ENCODE measurements at regions not wholly inside any gene's neighbourhood (a gene's known extent, or its start where the extent isn't known, plus 50 kb on each side); places are given as distances from the start of the nearest gene placed in this dataset.

- TF ChIP-seq EZH2phosphoT487 (IDR thresholded peaks at IDR 0.05; ENCODE audit: low read depth, severe bottlenecking, unreplicated experiment) (no peak), EZH2 (IDR thresholded peaks at IDR 0.05; ENCODE audit: borderline replicate concordance) (no peak), CTCF (IDR thresholded peaks at IDR 0.05; ENCODE audit: poor library complexity) (no peak)
- Histone ChIP-seq H3K27ac (no peak overlapping the region), H3K79me2 (no peaks in the 10 kb centered on the region), H2AFZ (no peak overlapping the region), H4K20me1 (ENCODE audit: insufficient read depth, poor library complexity, severe bottlenecking) (no peaks in the 10 kb centered on the region), H3K27me3 (no peaks in the 10 kb centered on the region), H3K36me3 (replicated peaks; ENCODE audit: insufficient read depth, low read depth) (no peaks in the 10 kb centered on the region), H3K4me1 (ENCODE audit: insufficient read depth) (peaks cover 2% of the 10 kb centered on the region), H3K4me2 (no peak overlapping the region), H3K9me3 (ENCODE audit: low read depth) (no peaks in the 10 kb centered on the region), H3K9me2 (replicated peaks; ENCODE audit: insufficient read depth) (no peaks in the 10 kb centered on the region), H3K4me3 (no peak overlapping the region)
- no peak for DNase-seq (ENCODE audit: low spot score)
These were observed 279.2 kb upstream of the ZNF462 start for GRCh38 chr9:106583751-106584150.

- H3K27me3 ChIP-seq = no peaks in the 10 kb centered on the region
- no peaks in the 10 kb centered on the region for H3K79me2 ChIP-seq
- H3K27ac ChIP-seq = no peak overlapping the region
- 84% methylated on average over 2 of the region's 2 CpGs for WGBS (ENCODE audit: low lambda C conversion rate, missing lambda C conversion rate)
- no peak overlapping the region for H3K4me2 ChIP-seq
- no peak overlapping the region for H3K4me3 ChIP-seq
- H3K9me2 ChIP-seq (replicated peaks; ENCODE audit: insufficient read depth) = no peaks in the 10 kb centered on the region
- no peak for DNase-seq (ENCODE audit: low spot score)
- no peaks in the 10 kb centered on the region for H3K9me3 ChIP-seq (ENCODE audit: low read depth)
- TF ChIP-seq EZH2 (IDR thresholded peaks at IDR 0.05; ENCODE audit: borderline replicate concordance) (no peak), CTCF (IDR thresholded peaks at IDR 0.05; ENCODE audit: poor library complexity) (no peak), EZH2phosphoT487 (IDR thresholded peaks at IDR 0.05; ENCODE audit: low read depth, severe bottlenecking, unreplicated experiment) (no peak)
- H3K36me3 ChIP-seq (replicated peaks; ENCODE audit: insufficient read depth, low read depth) = no peaks in the 10 kb centered on the region
- H2AFZ ChIP-seq = no peak overlapping the region
- peaks cover 8% of the 10 kb centered on the region for H3K4me1 ChIP-seq (ENCODE audit: insufficient read depth)
- H4K20me1 ChIP-seq (ENCODE audit: insufficient read depth, poor library complexity, severe bottlenecking) = no peaks in the 10 kb centered on the region
These were observed 275.9 kb upstream of the ZNF462 start for GRCh38 chr9:106587042-106587441.

- Histone ChIP-seq H3K36me3 (replicated peaks; ENCODE audit: insufficient read depth, low read depth) (no peaks in the 10 kb centered on the region), H3K27me3 (no peaks in the 10 kb centered on the region), H3K4me2 (no peak overlapping the region), H4K20me1 (ENCODE audit: insufficient read depth, poor library complexity, severe bottlenecking) (no peaks in the 10 kb centered on the region), H3K9me2 (replicated peaks; ENCODE audit: insufficient read depth) (no peaks in the 10 kb centered on the region), H3K4me3 (no peak overlapping the region), H3K4me1 (ENCODE audit: insufficient read depth) (peaks cover 8% of the 10 kb centered on the region), H3K27ac (peak overlapping the region; percentile 35), H2AFZ (no peak overlapping the region), H3K79me2 (no peaks in the 10 kb centered on the region), H3K9me3 (ENCODE audit: low read depth) (no peaks in the 10 kb centered on the region)
- TF ChIP-seq EZH2phosphoT487 (IDR thresholded peaks at IDR 0.05; ENCODE audit: low read depth, severe bottlenecking, unreplicated experiment) (no peak), CTCF (IDR thresholded peaks at IDR 0.05; ENCODE audit: poor library complexity) (no peak), EZH2 (IDR thresholded peaks at IDR 0.05; ENCODE audit: borderline replicate concordance) (no peak)
- WGBS (ENCODE audit: low lambda C conversion rate, missing lambda C conversion rate) = 42% methylated on average over 5 of the region's 5 CpGs
- peak; percentile 46 for DNase-seq (ENCODE audit: low spot score)
These were observed 274.3 kb upstream of the ZNF462 start for GRCh38 chr9:106588626-106589025.

Measured in hepatocyte (in vitro differentiated cells).